HepG2 (cell line): ENCODE measurements at regions not wholly inside any gene's neighbourhood (a gene's known extent, or its start where the extent isn't known, plus 50 kb on each side); places are given as distances from the start of the nearest gene placed in this dataset.

ENCODE experiments used
- ATAC-seq: fragments of 200-7000 bp; cut with Tn5 transposase; 3 replicates; pipeline ENCODE4 v1.9.1; 2020; ENCODE audit warnings: mild to moderate bottlenecking, moderate library complexity
- BruUV-seq: library from RNA; stranded (reverse); fragments of 400-500 nt; replicated peaks from 2 replicates; lab custom pipeline; 2021; lab: Mats Ljungman, UMichigan
- CTCF ChIA-PET: fragments of 300-600 bp; formaldehyde crosslinking; extraction: SDS; loops from one replicate; lab custom pipeline; 2021; ENCODE audit warnings: low total read pairs, inconsistent platforms, low intra/inter-chr PET ratio; lab: Yijun Ruan, JAX
- POLR2A ChIA-PET: fragments of 350-600 bp; sonication (Branson Sonifier 250); formaldehyde crosslinking; loops from one replicate; lab custom pipeline; 2020; ENCODE audit warnings: antibody characterized with exemption, inconsistent platforms; lab: Yijun Ruan, JAX
- DNase-seq: peaks from one replicate; pipeline ENCODE4 v3.0.0-alpha.2; 2015; ENCODE audit warnings: low spot score
- FAIRE-seq: peaks from 3 replicates; lab custom pipeline; 2011; peaks lifted over from hg19 to GRCh38; lab: Jason Lieb, UNC
- H2AFZ ChIP-seq: one replicate; pipeline ENCODE4 v1.6.1; 2011; ENCODE audit warnings: low read length, inconsistent platforms
- H3K27ac ChIP-seq: fragments of 300-600 bp; 3 replicates; pipeline ENCODE4 v1.8.0; 2011; ENCODE audit warnings: mixed run types, mild to moderate bottlenecking, mixed read lengths, low read length, inconsistent platforms; ENCODE audit not compliant: insufficient read depth; ENCODE audit errors: extremely low read length
- H3K27me3 ChIP-seq, 2 experiments: fragments of 200-600 bp in 1 of 2; 2 replicates in 1 of 2; 3 replicates in 1 of 2; pipeline versions ENCODE4 v1.6.0 to v1.8.0; 2011; ENCODE audit warnings: low read length in 2 of 2, mild to moderate bottlenecking in 2 of 2, moderate library complexity in 2 of 2, inconsistent platforms in 1 of 2; ENCODE audit not compliant: insufficient read depth in 2 of 2, control insufficient read depth in 1 of 2
- H3K36me3 ChIP-seq, 2 experiments: fragments of 200-600 bp in 1 of 2; replicated peaks in 1 of 2; 2 replicates in 1 of 2; 3 replicates in 1 of 2; pipeline versions ENCODE4 v1.5.1 to v1.8.0; 2011; ENCODE audit warnings: low read length in 2 of 2, inconsistent platforms in 1 of 2; ENCODE audit not compliant: insufficient read depth in 2 of 2, control insufficient read depth in 1 of 2
- H3K4me1 ChIP-seq: 2 replicates; pipeline ENCODE4 v1.5.1; 2012; ENCODE audit warnings: low read length, inconsistent platforms; ENCODE audit not compliant: insufficient read depth
- H3K4me2 ChIP-seq: 2 replicates; pipeline ENCODE4 v1.6.0; 2011; ENCODE audit warnings: low read depth, low read length, inconsistent platforms
- H3K4me3 ChIP-seq, 3 experiments: fragments of 200-600 bp in 1 of 3; sonication (generic), shearing (Covaris generic) in 1 of 3; replicated peaks in 1 of 3; 2 replicates each; pipeline ENCODE4 v1.5.1; 2011 to 2016; ENCODE audit warnings: low read length in 3 of 3, inconsistent platforms in 2 of 3, low read depth in 2 of 3, mild to moderate bottlenecking in 2 of 3, control low read depth in 1 of 3, mixed read lengths in 1 of 3; ENCODE audit not compliant: insufficient read depth in 1 of 3
- H3K79me2 ChIP-seq: one replicate; pipeline ENCODE4 v1.6.1; 2011; ENCODE audit warnings: low read length, inconsistent platforms; ENCODE audit not compliant: insufficient read depth
- H3K9ac ChIP-seq: 2 replicates; pipeline ENCODE4 v1.6.0; 2011; ENCODE audit warnings: mild to moderate bottlenecking, low read depth, low read length, inconsistent platforms; ENCODE audit not compliant: insufficient read depth
- H3K9me3 ChIP-seq: 2 replicates; pipeline ENCODE4 v1.5.1; 2012; ENCODE audit warnings: mild to moderate bottlenecking, low read length
- H4K20me1 ChIP-seq: 2 replicates; pipeline ENCODE4 v1.6.0; 2011; ENCODE audit warnings: inconsistent platforms, mild to moderate bottlenecking, low read length, moderate library complexity; ENCODE audit not compliant: insufficient read depth
- HNF1A ChIP-seq, 2 experiments: sonication (generic) in 1 of 2; formaldehyde crosslinking in 1 of 2; IDR thresholded peaks; 2 replicates each; pipeline versions ENCODE4 v1.4.0 to v1.6.1; 2016 to 2020; ENCODE audit warnings: borderline replicate concordance in 1 of 2, low read depth in 1 of 2, mild to moderate bottlenecking in 1 of 2, missing genetic modification reagents in 1 of 2
- ZGPAT ChIP-seq: IDR thresholded peaks from 2 replicates; pipeline ENCODE4 v1.6.1; 2016; ENCODE audit warnings: mild to moderate bottlenecking
- WGBS: methylation state at CpG from one replicate; pipeline ENCODE4 v1.1.6; 2017; ENCODE audit warnings: low lambda C conversion rate; 5-methylcytosine and 5-hydroxymethylcytosine counted together
- in situ Hi-C: cut with HindIII; loops from 2 replicates; pipeline ENCODE4 v1.10.0; 2017; ENCODE audit warnings: low pct_unique_long_range_greater_than_20kb; ENCODE audit not compliant: extremely low pct_ligation_motif_present
- intact Hi-C: fragments of 100-400 bp; cut with micrococcal nuclease; formaldehyde crosslinking; loops from one replicate; pipeline ENCODE4 v1.10.0; 2022; ENCODE audit not compliant: unreplicated experiment

GRCh38 chr6:6932341-6932740 lies 175.4 kb upstream of the RREB1 start (continued):
- TF ChIP-seq HNF1A (IDR thresholded peaks at IDR 0.05; ENCODE audit: low read depth) (no peak), HNF1A (CRISPR knock-in tag; IDR thresholded peaks at IDR 0.05; ENCODE audit: borderline replicate concordance) (no peak)

GRCh38 chr6:6932968-6933367 lies 174.8 kb upstream of the RREB1 start:
- ChIA-PET POLR2A (no interaction called here), CTCF (no interaction called here)
- H3K9ac ChIP-seq = no peak overlapping the region
- H4K20me1 ChIP-seq = no peaks in the 10 kb centered on the region
- TF ChIP-seq ZGPAT (CRISPR knock-in tag) = no peak
- H3K27ac ChIP-seq = no peak overlapping the region
- FAIRE-seq = no peak
- H3K36me3 ChIP-seq = no peaks in the 10 kb centered on the region
- WGBS = 71% methylated on average over 7 of the region's 7 CpGs
- peaks cover 2% of the 10 kb centered on the region; the same call in 1 of the 2 replicates for H3K4me1 ChIP-seq
- no peak overlapping the region for H3K4me2 ChIP-seq
- intact Hi-C loops (no loop called here), in situ Hi-C loops (no loop called here)
- no peaks in the 10 kb centered on the region for H3K79me2 ChIP-seq
- no peak for ATAC-seq
- no peak overlapping the region for H2AFZ ChIP-seq
- no TSS peak for BruUV-seq
- H3K9me3 ChIP-seq = no peaks in the 10 kb centered on the region
- peaks cover 0 to 10% of the 10 kb centered on the region in 2 experiments; a peak in 1 of 5 replicates for H3K27me3 ChIP-seq
- no peak overlapping the region for H3K4me3 ChIP-seq
- DNase-seq = no peak
